ENCODE measurements at regions not wholly inside any gene's neighbourhood (a gene's known extent, or its start where the extent isn't known, plus 50 kb on each side); places are given as distances from the start of the nearest gene placed in this dataset.
"Not testable (repeated sequence)": the region's sequence is repeated elsewhere in the genome, so short reads cannot be mapped to it uniquely, and the experiment has no call there.

DNA sequence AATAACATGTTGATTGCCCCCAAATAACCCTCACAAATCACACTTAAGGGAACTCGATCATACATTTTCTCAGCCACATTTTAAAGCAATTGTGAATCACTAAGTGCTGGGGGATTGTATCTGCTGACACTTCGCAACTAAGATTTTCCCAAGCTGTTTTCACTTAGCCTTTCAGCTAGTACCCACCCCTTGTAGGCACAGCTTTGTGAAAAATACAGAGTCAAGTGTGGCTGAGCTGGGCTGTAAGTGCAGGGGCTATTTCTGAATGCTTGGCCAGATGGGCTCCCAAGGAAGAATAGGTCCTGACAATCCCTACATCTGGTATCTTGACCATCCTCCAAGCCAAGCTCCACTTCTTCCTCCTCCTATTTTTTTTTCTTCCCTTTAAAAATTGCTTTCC is 289.2 kb upstream of the NMUR2 start:
- intact Hi-C loops (cut with DNase I) = no loop called here
- WGBS = 44% methylated on average over 2 of the region's 2 CpGs
- no peaks in the 10 kb centered on the region for H3K27me3 ChIP-seq (ENCODE audit: control insufficient read depth, insufficient read depth)
- no peaks in the 10 kb centered on the region for H3K9me3 ChIP-seq (ENCODE audit: control insufficient read depth, low read length)
- H3K4me1 ChIP-seq (ENCODE audit: control insufficient read depth, insufficient read depth, low read length) = no peaks in the 10 kb centered on the region
- ATAC-seq (no peak), DNase-seq (no peak)
- no peak overlapping the region for H3K27ac ChIP-seq (ENCODE audit: low read length)
- no peak overlapping the region for H3K4me3 ChIP-seq (ENCODE audit: low read length)

DNA sequence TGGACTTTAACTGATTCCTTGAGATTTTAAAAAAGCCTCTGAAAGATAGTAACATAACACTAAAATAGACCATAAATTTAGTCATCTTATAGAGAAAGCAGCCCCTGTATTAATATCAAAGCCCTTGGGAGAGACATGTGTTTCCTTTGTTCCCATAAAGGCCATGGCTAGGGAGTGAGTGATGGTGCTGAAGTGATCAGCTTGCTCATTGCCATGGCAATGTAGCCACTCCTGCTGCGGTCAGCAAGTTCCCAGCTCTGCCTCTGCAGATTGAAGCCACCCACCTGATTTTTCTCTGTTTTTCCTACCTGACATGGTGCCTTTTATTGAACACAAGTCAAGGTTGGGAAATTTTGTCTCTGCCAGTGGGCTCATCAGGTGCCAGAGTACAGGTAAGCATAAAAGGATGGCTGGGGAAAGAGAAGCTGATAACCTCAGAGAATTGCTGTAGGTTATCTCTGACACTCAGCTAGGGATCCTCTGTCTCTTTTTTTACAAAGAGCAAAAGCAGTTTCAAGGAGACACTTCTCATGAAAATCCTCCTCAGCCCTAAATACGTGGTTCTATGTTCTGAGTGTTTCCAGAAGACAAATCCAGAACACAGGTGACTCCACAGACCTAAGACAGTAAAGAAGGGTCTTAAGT is 296.3 kb upstream of the NMUR2 start:
- Histone ChIP-seq H3K27ac (ENCODE audit: low read length) (no peak overlapping the region), H3K27me3 (ENCODE audit: control insufficient read depth, insufficient read depth) (no peaks in the 10 kb centered on the region), H3K4me1 (ENCODE audit: control insufficient read depth, insufficient read depth, low read length) (no peaks in the 10 kb centered on the region), H3K9me3 (ENCODE audit: control insufficient read depth, low read length) (no peaks in the 10 kb centered on the region), H3K4me3 (ENCODE audit: low read length) (no peak overlapping the region)
- ATAC-seq = no peak
- no peak for DNase-seq
- WGBS = 57% methylated on average over 2 of the region's 2 CpGs
- intact Hi-C loops (cut with DNase I) = no loop called here

DNA sequence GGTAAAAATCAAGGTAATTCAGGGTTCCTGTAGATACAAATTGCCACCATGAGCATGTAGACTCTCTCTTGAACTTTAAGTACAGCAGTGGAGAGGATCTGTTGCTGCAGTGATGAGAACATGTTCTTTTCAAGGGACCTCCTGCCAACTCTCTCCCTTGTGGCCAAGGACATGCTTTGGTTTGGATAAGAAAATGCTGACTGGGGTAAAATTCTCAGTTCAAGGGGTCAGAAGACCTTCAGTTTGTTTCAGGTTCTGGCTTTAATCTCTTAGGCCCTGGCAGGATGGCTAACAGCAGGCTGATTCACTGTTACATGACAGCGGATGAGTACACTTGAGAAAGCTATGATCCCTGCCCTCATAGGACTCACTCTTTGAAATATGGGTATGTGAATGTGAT is 299.2 kb upstream of the NMUR2 start:
- Histone ChIP-seq H3K27me3 (ENCODE audit: control insufficient read depth, insufficient read depth) (no peaks in the 10 kb centered on the region), H3K4me3 (ENCODE audit: low read length) (no peak overlapping the region), H3K27ac (ENCODE audit: low read length) (no peak overlapping the region), H3K9me3 (ENCODE audit: control insufficient read depth, low read length) (no peaks in the 10 kb centered on the region), H3K4me1 (ENCODE audit: control insufficient read depth, insufficient read depth, low read length) (no peaks in the 10 kb centered on the region)
- 90% methylated on average over 1 of the region's 1 CpG for WGBS
- ATAC-seq (no peak), DNase-seq (no peak)
- intact Hi-C loops (cut with DNase I) = no loop called here

DNA sequence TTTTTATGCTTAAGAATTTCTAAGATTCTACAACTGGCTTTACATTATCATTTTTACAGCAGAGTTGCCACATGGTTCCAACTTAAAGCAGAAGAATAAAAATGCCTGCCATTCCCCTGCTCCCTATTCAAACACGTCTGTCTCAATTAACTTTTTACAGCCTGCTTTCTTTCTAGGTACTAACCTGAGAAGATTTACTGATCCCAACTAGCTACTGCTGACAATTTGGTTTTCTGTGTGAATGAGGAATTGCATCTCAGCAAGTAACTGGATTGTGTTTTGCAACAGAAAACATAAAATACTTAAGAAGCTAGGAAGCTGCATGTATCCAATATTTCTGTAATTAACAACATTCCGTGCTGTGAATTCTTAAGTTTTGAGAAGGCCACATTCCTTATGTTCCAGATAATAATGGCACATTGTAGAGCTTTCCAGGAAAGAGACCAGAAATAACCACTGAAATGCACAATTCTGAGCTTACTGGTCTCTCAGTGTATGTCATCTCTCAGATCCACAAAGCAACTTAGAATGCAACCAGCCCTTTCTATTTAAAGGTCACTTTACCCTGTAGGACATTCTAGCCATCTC is 306.8 kb upstream of the NMUR2 start:
- WGBS = 40% methylated on average over 2 of the region's 2 CpGs
- ATAC-seq (no peak), DNase-seq (no peak)
- Histone ChIP-seq H3K27ac (ENCODE audit: low read length) (no peak overlapping the region), H3K4me1 (ENCODE audit: control insufficient read depth, insufficient read depth, low read length) (no peaks in the 10 kb centered on the region), H3K27me3 (ENCODE audit: control insufficient read depth, insufficient read depth) (no peaks in the 10 kb centered on the region), H3K4me3 (ENCODE audit: low read length) (no peak overlapping the region), H3K9me3 (ENCODE audit: control insufficient read depth, low read length) (no peaks in the 10 kb centered on the region)
- intact Hi-C loops (cut with DNase I) = no loop called here

DNA sequence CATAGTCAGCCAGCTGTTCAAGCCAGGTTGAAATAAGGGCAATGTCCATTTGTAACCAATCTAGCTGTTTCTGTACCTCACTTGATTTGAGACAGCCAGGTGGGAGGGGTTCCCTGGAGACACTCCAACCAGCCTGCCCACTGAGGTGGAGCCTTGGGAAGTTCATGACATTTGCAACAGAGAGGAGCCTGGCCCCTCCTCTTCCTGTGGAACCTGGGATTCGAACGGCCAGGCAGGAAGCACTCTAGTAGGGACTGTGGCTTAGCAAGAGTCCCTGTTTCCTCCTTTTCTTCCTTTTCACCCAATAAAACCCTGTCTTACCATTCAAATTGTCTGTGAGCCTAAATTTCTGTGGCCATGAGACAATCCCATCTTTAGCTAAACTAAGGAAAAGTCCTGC is 312.3 kb upstream of the NMUR2 start:
- ATAC-seq = no peak
- WGBS = 46% methylated on average over 2 of the region's 2 CpGs
- H3K27ac ChIP-seq (ENCODE audit: low read length) = no peak overlapping the region

DNA sequence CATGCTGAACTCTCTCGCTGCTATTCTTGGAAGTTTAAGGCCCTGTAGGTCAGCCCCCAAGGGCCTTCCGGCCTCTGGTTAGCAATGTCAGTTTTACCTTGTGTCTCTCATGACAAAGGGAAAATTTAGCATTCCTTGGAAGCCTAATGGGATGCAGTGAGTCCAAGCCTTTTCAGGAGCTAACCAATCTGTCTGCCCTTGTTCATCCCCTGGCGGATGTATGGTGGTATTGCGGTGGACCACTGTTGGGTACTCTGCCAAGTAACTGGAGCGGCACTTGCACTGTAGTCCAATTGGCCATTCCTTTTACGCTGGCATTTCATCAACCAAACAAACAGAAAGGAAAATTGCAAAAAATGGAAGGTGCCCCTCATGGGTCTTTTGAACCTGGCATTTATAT is 318.4 kb upstream of the NMUR2 start:
- 87% methylated on average over 6 of the region's 6 CpGs for WGBS
- intact Hi-C loops (cut with DNase I) = no loop called here
- no peak overlapping the region for H3K4me3 ChIP-seq (ENCODE audit: low read length)

More for the DNA sequence above, 312.3 kb upstream of the NMUR2 start:
- DNase-seq = no peak
- H3K27me3 ChIP-seq (ENCODE audit: control insufficient read depth, insufficient read depth) = no peaks in the 10 kb centered on the region
- H3K4me1 ChIP-seq (ENCODE audit: control insufficient read depth, insufficient read depth, low read length) = no peaks in the 10 kb centered on the region
- intact Hi-C loops (cut with DNase I) = no loop called here
- no peaks in the 10 kb centered on the region for H3K9me3 ChIP-seq (ENCODE audit: control insufficient read depth, low read length)
- no peak overlapping the region for H3K4me3 ChIP-seq (ENCODE audit: low read length)

DNA sequence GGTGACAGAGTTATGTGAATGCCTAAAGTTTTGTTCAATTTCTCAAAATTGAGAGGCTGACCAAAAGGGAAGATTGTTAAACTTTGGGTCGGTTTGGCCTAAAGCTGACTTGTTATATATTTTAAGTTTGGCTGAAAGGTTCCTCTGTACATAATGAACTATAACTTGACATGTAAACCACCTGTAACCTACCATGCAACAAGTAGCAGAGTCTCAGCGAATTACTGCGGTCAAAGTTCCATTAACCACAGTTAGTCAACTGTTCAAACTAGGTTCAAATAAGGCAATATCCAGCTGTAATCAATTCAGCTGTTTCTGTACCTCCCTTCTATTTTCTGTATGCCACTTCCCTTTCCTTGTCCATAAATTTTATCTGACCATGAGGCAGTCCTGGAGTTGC is 325.1 kb upstream of the NMUR2 start:
- intact Hi-C loops (cut with DNase I) = no loop called here
- WGBS = 96% methylated on average over 3 of the region's 3 CpGs
- Histone ChIP-seq H3K4me3 (ENCODE audit: low read length) (no peak overlapping the region), H3K27me3 (ENCODE audit: control insufficient read depth, insufficient read depth) (no peaks in the 10 kb centered on the region), H3K27ac (ENCODE audit: low read length) (no peak overlapping the region), H3K9me3 (ENCODE audit: control insufficient read depth, low read length) (no peaks in the 10 kb centered on the region), H3K4me1 (ENCODE audit: control insufficient read depth, insufficient read depth, low read length) (no peaks in the 10 kb centered on the region)
- no peak for ATAC-seq
- DNase-seq = no peak

More for the DNA sequence above, 318.4 kb upstream of the NMUR2 start:
- no peaks in the 10 kb centered on the region for H3K27me3 ChIP-seq (ENCODE audit: control insufficient read depth, insufficient read depth)
- ATAC-seq (no peak), DNase-seq (no peak)
- H3K4me1 ChIP-seq (ENCODE audit: control insufficient read depth, insufficient read depth, low read length) = no peaks in the 10 kb centered on the region
- no peak overlapping the region for H3K27ac ChIP-seq (ENCODE audit: low read length)
- H3K9me3 ChIP-seq (ENCODE audit: control insufficient read depth, low read length) = no peaks in the 10 kb centered on the region

DNA sequence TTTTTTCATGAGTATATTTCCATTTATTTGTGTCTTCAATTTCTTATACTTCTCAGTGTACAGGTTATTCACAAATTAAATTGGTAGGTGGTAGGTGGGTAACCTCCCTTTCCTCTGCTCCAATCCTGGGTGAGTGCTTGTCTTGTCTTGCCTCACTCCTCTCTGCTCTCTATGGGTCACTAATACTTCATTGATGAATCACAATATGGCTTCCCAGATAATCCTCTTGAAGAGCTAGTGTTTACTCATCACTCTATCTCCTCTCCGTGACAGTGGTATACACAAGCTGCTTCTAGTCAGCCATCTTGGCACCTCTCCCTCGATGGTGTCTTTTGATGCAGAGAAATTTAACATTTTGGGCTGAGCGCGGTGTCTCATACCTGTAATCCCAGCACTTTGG is 331.8 kb upstream of the NMUR2 start:
- no peaks in the 10 kb centered on the region for H3K4me1 ChIP-seq (ENCODE audit: control insufficient read depth, insufficient read depth, low read length)
- ATAC-seq (no peak), DNase-seq (no peak)
- WGBS = 84% methylated on average over 4 of the region's 4 CpGs
- no peak overlapping the region for H3K27ac ChIP-seq (ENCODE audit: low read length)
- no peak overlapping the region for H3K4me3 ChIP-seq (ENCODE audit: low read length)
- intact Hi-C loops (cut with DNase I) = no loop called here
- no peaks in the 10 kb centered on the region for H3K9me3 ChIP-seq (ENCODE audit: control insufficient read depth, low read length)
- no peaks in the 10 kb centered on the region for H3K27me3 ChIP-seq (ENCODE audit: control insufficient read depth, insufficient read depth)

DNA sequence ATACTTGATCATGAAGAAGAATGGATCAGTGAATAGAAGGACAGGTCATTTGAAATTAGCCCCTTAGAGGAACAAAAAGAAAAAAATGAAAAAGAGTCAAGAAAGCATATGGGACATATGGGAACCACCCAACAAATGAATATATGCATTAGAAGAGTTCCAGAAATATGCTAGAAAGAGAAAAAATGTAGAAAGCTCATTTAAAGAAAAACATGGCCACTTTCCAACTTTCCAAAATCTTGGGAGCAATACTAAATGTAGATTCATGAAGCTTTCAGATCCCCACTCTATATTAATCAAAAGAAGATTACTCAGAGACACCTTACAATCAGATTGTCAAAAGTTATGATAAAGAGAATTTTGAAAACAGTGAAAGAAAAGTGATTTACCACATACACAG is 334.8 kb upstream of the NMUR2 start:
- ATAC-seq (no peak), DNase-seq (no peak)
- Histone ChIP-seq H3K27ac (ENCODE audit: low read length) (no peak overlapping the region), H3K9me3 (ENCODE audit: control insufficient read depth, low read length) (no peaks in the 10 kb centered on the region), H3K27me3 (ENCODE audit: control insufficient read depth, insufficient read depth) (no peaks in the 10 kb centered on the region), H3K4me1 (ENCODE audit: control insufficient read depth, insufficient read depth, low read length) (no peaks in the 10 kb centered on the region), H3K4me3 (ENCODE audit: low read length) (no peak overlapping the region)
- intact Hi-C loops (cut with DNase I) = no loop called here

DNA sequence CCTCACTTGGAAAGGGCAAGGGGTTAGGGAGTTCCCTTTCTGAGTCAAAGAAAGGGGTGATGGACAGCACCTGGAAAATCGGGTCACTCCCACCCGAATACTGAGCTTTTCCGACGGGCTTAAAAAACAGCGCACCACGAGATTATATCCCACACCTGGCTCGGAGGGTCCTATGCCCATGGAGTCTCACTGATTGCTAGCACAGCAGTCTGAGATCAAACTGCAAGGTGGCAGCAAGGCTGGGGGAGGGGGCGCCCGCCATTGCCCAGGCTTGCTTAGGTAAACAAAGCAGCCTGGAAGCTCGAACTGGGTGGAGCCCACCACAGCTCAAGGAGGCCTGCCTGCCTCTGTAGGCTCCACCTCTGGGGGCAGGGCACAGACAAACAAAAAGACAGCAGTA is 336.0 kb upstream of the NMUR2 start:
- intact Hi-C loops (cut with DNase I); H3K4me3 ChIP-seq (ENCODE audit: low read length); ATAC-seq; H3K9me3 ChIP-seq (ENCODE audit: control insufficient read depth, low read length); H3K27me3 ChIP-seq (ENCODE audit: control insufficient read depth, insufficient read depth); H3K27ac ChIP-seq (ENCODE audit: low read length); DNase-seq; H3K4me1 ChIP-seq (ENCODE audit: control insufficient read depth, insufficient read depth, low read length): not testable (repeated sequence)
- WGBS = 70% methylated on average over 10 of the region's 10 CpGs

DNA sequence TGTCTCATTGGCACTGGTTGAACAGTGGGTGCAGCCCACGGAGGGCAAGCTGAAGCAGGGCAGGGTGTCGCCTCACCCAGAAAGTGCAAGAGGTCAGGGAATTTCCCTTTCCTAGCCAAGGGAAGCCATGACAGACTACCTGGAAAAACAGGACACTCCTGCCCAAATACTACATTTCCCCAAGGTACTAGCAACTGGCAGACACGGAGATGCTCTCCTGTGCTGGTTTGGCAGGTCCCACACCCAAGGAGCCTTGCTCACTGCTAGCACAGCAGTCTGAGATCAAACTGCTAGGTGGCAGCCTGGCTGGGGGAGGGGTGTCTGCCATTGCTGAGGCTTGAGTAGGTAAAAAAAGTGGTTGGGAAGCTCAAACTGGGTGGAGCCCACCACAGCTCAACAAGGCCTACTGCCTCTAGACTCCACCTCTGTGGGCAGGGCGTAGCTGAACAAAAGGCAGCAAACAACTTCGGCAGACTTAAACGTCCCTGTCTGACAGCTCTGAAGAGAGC is 382.7 kb upstream of the NMUR2 start:
- H3K27ac ChIP-seq (ENCODE audit: low read length); H3K4me1 ChIP-seq (ENCODE audit: control insufficient read depth, insufficient read depth, low read length); H3K27me3 ChIP-seq (ENCODE audit: control insufficient read depth, insufficient read depth); H3K9me3 ChIP-seq (ENCODE audit: control insufficient read depth, low read length); H3K4me3 ChIP-seq (ENCODE audit: low read length); DNase-seq; intact Hi-C loops (cut with DNase I); ATAC-seq: not testable (repeated sequence)
- WGBS = 54% methylated on average over 6 of the region's 6 CpGs

DNA sequence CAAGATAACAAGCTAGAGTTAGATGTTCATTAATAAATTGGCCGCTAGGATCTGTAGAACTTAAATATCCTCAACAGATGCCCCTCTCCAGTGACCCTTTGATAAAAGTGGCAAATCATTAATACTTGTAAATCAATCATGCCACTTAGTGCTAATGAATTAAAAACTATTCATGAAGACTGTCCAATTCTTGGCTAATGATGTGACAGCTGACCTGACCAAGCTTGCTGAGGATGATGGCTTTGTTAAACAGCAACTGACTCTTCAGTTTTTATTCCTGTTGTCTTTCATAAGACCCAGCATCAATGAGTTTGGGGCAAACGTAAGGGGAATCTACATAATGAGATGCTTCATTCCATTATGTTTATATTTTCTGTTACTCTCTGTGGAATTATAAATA is 396.8 kb upstream of the NMUR2 start:
- Histone ChIP-seq H3K9me3 (ENCODE audit: control insufficient read depth, low read length) (no peaks in the 10 kb centered on the region), H3K27ac (ENCODE audit: low read length) (no peak overlapping the region), H3K4me1 (ENCODE audit: control insufficient read depth, insufficient read depth, low read length) (no peaks in the 10 kb centered on the region), H3K27me3 (ENCODE audit: control insufficient read depth, insufficient read depth) (no peaks in the 10 kb centered on the region), H3K4me3 (ENCODE audit: low read length) (no peak overlapping the region)
- ATAC-seq (no peak), DNase-seq (no peak)
- 68% methylated on average over 2 of the region's 2 CpGs for WGBS
- intact Hi-C loops (cut with DNase I) = no loop called here

Measured in right cardiac atrium (tissue), 5 donors.